ENCODE measurements at regions not wholly inside any gene's neighbourhood (a gene's known extent, or its start where the extent isn't known, plus 50 kb on each side); places are given as distances from the start of the nearest gene placed in this dataset.

DNA sequence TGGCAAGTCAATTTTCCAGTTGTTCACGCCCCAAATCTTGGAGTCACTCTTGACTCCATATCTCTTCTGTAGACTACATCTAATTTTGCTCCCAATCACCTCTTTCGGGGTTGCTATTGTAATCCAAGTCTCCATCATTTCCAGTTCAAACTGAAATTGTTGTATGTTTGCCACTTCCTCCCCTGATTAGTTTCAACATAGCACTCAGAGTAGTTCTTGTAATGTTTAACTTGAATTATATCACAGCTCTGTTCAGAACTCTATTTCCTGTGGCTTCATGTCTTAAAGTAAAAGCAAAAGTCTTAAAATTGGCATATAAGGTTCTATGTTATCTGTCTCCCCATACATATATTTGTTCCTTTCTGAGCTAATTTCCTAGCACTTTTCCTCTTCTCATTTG lies 348.5 kb upstream of the RIOK2 start:
- H3K27me3 Mint-ChIP-seq (ENCODE audit: low read depth), result no peaks in the 10 kb centered on the region

DNA sequence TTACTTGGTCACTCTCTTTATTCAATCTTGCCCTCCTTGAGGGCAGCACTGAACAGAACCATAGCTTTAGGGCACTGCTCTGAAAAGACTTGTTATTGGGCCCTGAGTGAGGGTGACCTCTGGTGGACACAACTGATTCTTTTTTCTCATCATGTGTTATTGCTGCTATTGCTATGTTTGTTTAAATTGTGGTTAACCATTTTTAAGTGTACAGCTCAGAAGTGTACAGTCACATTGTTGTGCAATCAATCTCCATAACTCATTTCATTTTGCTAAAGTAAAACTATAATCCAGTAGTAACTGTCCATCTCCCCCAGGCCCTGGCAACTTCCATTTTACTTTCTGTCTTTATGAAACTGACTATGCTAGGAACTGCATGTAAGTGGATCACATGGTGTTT lies 351.1 kb upstream of the RIOK2 start:
- no peak overlapping the region for H3K27ac Mint-ChIP-seq
- DNase-seq (ENCODE audit: low spot score in 2 of 2, unreplicated experiment in 2 of 2), result no peak
- H3K36me3 Mint-ChIP-seq, result no peaks in the 10 kb centered on the region
- no peaks in the 10 kb centered on the region for H3K27me3 Mint-ChIP-seq (ENCODE audit: low read depth)
- no peaks in the 10 kb centered on the region for H3K9me3 Mint-ChIP-seq
- peaks cover 8% of the 10 kb centered on the region for H3K4me1 Mint-ChIP-seq
- TF ChIP-seq, protein P1, sequence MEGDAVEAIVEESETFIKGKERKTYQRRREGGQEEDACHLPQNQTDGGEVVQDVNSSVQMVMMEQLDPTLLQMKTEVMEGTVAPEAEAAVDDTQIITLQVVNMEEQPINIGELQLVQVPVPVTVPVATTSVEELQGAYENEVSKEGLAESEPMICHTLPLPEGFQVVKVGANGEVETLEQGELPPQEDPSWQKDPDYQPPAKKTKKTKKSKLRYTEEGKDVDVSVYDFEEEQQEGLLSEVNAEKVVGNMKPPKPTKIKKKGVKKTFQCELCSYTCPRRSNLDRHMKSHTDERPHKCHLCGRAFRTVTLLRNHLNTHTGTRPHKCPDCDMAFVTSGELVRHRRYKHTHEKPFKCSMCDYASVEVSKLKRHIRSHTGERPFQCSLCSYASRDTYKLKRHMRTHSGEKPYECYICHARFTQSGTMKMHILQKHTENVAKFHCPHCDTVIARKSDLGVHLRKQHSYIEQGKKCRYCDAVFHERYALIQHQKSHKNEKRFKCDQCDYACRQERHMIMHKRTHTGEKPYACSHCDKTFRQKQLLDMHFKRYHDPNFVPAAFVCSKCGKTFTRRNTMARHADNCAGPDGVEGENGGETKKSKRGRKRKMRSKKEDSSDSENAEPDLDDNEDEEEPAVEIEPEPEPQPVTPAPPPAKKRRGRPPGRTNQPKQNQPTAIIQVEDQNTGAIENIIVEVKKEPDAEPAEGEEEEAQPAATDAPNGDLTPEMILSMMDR (IDR thresholded peaks at IDR 0.05; ENCODE audit: unreplicated experiment), result peak; percentile 40
- no peak overlapping the region for H3K4me3 Mint-ChIP-seq

More for the DNA sequence above, 348.5 kb upstream of the RIOK2 start:
- Mint-ChIP-seq H3K36me3 (no peaks in the 10 kb centered on the region), H3K27ac (no peak overlapping the region), H3K9me3 (no peaks in the 10 kb centered on the region), H3K4me3 (no peak overlapping the region), H3K4me1 (peaks cover 8% of the 10 kb centered on the region)
- TF ChIP-seq, protein P1 (IDR thresholded peaks at IDR 0.05; ENCODE audit: unreplicated experiment), result no peak
- no peak for DNase-seq (ENCODE audit: low spot score in 2 of 2, unreplicated experiment in 2 of 2)

DNA sequence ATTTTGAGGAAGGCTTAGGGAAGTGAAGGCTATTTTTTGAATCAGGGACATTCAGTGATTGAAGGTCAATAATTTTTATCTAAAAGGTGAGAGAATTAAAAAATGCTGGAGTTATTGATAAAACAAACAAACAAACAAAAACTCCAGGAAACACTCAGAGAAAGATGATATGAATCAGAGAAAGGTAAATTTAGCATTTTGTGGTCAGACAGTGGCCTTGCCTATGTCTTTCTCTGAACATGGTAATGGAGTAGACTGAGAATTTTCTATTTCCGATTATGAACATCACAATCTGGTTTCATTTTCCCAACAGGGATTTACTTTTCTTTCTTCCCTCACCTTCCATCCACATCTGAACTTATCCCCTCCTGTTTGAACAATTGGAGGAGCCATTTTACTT lies 353.6 kb upstream of the RIOK2 start:
- Mint-ChIP-seq H3K36me3 (no peaks in the 10 kb centered on the region), H3K9me3 (no peaks in the 10 kb centered on the region), H3K4me3 (no peak overlapping the region), H3K27me3 (ENCODE audit: low read depth) (peaks cover 2% of the 10 kb centered on the region), H3K27ac (no peak overlapping the region), H3K4me1 (peaks cover 3% of the 10 kb centered on the region)
- TF ChIP-seq, protein P1 (IDR thresholded peaks at IDR 0.05; ENCODE audit: unreplicated experiment), result no peak
- no peak for DNase-seq (ENCODE audit: low spot score in 2 of 2, unreplicated experiment in 2 of 2)

DNA sequence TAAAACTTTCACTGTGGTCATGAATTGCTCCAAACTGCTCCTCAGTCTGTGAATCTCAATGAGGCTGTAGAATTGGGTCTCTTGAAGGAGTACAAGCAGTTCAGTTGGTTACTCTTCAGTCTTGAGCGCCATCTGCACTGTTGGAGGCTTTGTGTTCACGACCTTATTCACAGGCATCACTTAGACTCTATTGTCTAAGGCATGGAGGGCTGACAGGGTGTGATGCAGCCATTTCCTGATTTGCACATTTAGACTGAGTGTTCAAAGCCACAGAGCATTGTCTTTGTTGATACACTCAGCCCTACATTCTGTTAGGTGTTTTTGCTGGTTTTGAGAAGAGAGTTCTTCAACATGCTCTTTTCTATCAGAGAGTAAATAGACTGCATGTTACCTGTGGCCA lies 355.9 kb upstream of the RIOK2 start:
- Mint-ChIP-seq H3K9me3 (no peaks in the 10 kb centered on the region), H3K27me3 (ENCODE audit: low read depth) (peaks cover 2% of the 10 kb centered on the region), H3K27ac (no peak overlapping the region)

DNA sequence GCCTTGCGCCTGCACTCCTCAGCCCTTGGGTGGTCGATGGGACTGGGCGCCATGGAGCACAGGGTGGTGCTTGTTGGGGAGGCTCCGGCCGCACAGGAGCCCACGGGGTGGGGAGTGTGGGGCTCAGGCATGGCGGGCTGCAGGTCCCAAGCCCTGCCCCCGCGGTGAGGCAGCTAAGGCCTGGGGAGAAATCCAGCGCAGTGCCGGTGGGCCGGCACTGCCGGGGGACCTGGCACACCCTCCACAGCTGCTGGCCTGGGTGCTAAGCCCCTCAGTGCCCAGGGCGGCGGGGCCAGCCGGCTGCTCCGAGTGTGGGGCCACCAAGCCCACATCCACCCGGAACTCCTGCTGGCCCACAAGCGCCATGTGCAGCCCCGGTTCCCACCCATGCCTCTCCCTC lies 358.8 kb upstream of the RIOK2 start:
- DNase-seq (ENCODE audit: low spot score in 2 of 2, unreplicated experiment in 2 of 2), result no peak
- Mint-ChIP-seq H3K27ac (no peak overlapping the region), H3K27me3 (ENCODE audit: low read depth) (peaks cover 11% of the 10 kb centered on the region), H3K36me3 (no peaks in the 10 kb centered on the region), H3K4me1 (no peaks in the 10 kb centered on the region), H3K4me3 (no peak overlapping the region), H3K9me3 (no peaks in the 10 kb centered on the region)
- TF ChIP-seq, protein P1 (IDR thresholded peaks at IDR 0.05; ENCODE audit: unreplicated experiment), result no peak

More for the DNA sequence above, 355.9 kb upstream of the RIOK2 start:
- no peaks in the 10 kb centered on the region for H3K36me3 Mint-ChIP-seq
- DNase-seq (ENCODE audit: low spot score in 2 of 2, unreplicated experiment in 2 of 2), result no peak
- H3K4me1 Mint-ChIP-seq, result no peaks in the 10 kb centered on the region
- TF ChIP-seq, protein P1 (IDR thresholded peaks at IDR 0.05; ENCODE audit: unreplicated experiment), result no peak
- no peak overlapping the region for H3K4me3 Mint-ChIP-seq

DNA sequence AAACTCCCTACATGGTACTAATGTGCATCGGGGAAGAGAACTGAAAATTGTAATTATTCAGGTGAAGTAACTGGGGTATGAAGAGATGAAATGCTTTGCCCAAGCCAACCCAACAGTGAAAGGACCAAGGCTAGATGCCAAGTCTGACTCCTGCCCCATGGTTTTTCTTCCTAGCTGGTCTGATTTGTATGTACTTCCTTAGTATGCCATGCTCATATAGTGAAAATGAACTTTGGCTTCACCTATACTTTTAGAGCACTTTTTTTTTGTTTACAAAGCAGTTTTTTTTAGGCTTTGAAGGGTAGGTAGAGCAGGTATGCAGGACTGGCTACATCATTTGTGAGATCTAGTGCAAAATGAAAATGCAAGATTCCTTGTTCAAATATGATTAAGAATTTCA lies 359.4 kb upstream of the RIOK2 start:
- Mint-ChIP-seq H3K4me3 (no peak overlapping the region), H3K4me1 (no peaks in the 10 kb centered on the region), H3K9me3 (no peaks in the 10 kb centered on the region), H3K27me3 (ENCODE audit: low read depth) (peaks cover 11% of the 10 kb centered on the region), H3K27ac (no peak overlapping the region), H3K36me3 (no peaks in the 10 kb centered on the region)
- no peak for DNase-seq (ENCODE audit: low spot score in 2 of 2, unreplicated experiment in 2 of 2)
- TF ChIP-seq, protein P1 (IDR thresholded peaks at IDR 0.05; ENCODE audit: unreplicated experiment), result no peak

Measured in mesothelial cell of epicardium (in vitro differentiated cells).